ENCODE measurements at regions not wholly inside any gene's neighbourhood (a gene's known extent, or its start where the extent isn't known, plus 50 kb on each side); places are given as distances from the start of the nearest gene placed in this dataset.
"Not testable (repeated sequence)": the region's sequence is repeated elsewhere in the genome, so short reads cannot be mapped to it uniquely, and the experiment has no call there.

DNA sequence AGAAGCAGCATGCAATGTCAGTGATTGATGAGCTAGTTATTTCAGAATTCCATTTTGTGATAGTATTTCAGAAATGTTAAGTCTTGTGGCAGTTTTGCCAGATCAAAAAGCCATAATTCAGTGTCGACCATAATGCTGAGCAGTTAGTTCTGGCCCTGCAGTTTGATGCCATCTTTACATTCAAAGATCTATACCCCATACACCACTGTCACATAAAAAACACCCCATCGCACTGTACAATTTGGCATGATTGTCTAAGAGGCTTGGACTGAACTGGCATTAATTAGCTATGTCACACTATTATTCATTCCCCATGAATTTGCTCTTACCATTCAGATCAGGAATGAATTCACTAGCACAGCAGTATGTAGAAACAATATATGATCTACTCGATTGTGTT, 127.7 kb upstream of the EPHA3 start:
- no peak for DNase-seq

DNA sequence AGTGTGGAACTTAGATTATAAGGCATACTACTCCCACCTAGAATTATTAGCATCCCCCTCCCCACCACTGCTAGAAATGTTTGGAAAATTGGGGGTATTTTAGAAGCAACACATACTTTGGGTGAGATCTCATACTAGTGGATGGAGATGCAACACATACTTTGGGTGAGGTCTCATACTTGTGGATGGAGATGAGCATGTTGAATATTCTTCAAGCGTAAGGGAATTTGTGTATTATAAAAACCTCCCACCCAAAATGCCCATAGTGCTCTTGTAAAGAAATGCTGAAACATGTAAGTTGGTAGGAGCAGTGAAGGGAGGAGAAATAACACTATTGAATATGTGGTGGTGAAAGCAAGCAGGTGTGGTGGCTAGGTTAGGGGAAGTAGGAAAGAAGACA, 124.0 kb upstream of the EPHA3 start:
- no peak for DNase-seq

- DNase-seq: no peak
Observed at GRCh38 chr3:88984256-88984655, 123.2 kb upstream of the EPHA3 start.

DNA sequence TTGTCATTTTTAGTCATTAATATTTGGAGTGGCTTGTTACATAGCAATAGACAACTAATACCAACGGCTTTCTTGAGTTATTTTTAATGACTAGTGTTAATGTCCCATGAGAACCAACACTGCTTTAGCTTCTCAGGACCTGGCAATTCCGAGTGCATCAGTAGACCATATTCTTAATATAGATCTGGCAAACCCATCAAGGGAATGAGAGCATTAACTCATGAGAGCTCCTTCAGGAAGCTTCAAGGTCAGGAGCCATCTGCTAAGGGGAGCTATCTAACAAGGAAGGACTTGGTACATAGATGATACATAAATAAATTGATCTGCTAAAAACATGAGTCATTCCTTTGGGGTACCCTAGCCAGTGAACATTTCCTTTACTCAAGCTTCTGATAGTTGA, 122.6 kb upstream of the EPHA3 start:
- no peak for DNase-seq

DNA sequence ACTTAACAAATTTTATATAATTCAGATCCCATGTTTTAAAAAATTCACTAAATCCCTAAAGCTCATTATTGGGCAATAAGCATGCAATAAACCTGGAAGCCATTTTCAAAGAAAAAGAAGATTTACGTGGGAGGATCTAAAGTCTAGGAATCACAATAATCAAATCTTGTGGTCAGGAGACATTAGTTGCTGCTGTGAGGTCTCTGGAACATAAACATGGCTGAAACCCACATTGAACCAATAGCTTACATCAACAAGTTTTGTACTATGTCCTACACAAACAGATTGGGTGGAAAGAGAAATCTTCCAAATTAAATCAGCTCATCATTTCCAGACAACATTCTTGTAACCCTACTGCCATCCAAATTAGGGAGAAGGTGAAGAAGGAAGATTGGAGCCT, 121.9 kb upstream of the EPHA3 start:
- no peak for DNase-seq

DNA sequence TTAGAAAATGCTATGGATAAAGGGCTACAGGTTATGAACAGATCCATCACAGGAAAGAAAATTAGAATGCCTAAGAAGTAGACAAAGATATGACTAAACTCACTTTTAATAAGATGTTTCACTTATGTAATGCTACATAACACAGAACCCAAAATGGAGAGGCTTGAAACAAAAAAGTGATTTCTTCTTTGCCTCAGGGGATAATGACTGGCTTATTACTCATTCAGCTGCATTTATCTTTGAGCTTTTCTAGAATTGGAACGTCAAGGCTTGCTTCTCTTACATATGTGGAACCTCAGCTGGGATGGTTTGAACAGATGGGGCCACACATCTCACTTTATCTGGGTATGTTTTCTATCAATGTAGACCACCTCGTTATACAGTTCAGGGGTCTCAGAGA, 120.6 kb upstream of the EPHA3 start:
- DNase-seq: no peak

DNA sequence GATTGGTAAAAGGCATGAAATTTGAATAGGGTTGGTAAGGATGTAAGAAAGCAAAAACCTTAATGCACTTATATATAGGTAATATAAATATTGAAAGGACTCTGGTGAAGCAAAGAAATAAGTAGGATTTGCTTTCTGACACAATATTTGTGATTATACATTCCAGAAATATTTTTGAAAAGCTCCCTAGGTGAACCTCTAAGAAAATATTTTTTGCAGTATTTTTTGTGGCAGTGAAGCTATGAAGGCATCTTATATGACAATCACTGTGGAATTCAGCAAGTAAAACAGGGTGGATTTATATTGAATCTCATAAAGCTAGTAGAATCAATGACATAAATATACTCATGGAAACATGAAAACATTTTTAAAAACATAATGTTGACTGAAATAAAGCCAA, 119.6 kb upstream of the EPHA3 start:
- no peak for DNase-seq

DNA sequence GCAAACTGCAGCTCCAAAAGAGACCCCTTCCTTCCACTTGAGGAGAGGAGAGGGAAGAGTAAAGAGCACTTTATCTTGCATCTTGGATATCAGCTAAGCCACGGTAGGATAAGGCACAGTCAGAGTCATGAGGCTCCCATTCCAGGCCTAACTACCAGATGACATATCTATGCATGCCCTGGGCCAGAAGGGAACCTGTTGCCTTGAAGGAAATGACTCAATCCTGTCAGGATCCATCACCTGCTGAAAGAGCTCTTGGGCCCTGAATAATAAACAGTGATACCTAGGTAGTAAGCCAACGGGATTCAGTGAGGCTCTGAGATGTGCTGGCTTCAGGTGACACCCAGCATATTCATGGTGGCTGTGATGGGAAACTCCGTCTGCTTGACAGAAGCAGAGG, 118.5 kb upstream of the EPHA3 start:
- DNase-seq: no peak

DNA sequence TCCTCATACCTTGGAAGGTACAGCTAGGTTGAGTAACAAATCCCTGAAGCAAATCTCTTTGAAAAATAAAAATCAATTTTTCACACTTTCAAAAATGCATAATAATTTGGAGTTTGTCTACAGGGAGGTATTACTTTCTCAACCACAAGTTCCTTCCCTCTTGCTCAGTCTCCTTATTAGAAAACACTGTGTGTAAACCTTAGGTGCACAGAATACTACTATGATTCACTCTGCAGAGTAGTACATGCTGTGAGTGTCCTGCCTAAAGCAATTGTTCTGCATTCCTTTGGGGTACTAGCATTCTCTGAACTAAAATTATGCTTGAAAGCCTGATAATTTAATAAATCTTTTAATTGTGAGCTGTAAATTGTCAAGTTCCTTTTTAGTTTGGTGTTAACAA, 115.9 kb upstream of the EPHA3 start:
- no peak for DNase-seq

GRCh38 chr3:88996691-88997090, 110.7 kb upstream of the EPHA3 start:
- no peak for DNase-seq

GRCh38 chr3:88997260-88997659, 110.2 kb upstream of the EPHA3 start:
- DNase-seq: no peak

DNA sequence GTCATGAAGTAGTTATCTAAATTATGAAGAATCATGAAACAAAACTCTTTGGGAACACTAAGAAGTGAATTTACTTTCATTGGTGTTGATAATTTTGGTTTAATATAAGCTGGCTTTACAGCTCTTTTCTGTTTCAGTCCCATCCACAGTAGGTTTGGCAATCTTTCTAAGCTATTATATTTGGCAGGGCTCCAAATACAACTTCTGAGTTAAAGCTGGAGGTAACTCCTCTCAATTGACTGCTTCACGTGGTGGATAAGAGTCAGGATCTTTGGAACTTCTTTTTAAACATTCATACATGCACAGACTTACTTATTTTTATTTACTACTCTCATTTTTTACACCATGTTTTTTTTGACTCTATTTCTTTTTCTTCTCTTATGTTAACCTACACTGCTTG, 106.5 kb upstream of the EPHA3 start:
- peak; percentile 6 for DNase-seq

DNA sequence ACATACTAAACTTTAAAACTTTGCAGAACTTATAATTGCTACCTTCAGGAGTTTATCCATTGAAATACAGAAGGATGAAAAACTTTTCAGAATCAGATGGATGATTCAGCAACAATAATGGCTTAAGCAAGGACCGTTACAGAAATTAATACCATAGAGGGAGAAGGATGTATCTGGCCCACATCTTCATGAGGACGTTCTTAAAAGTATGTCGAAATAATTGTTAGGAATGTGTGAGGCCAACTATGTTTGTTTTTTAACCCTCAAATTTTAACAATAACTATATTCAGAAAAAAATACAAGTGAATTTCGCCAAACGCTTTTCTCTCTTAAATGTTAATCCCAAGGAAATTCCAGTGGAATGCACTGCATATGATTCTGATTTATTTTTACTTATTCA, 105.2 kb upstream of the EPHA3 start:
- no peak for DNase-seq

GRCh38 chr3:89013536-89013935, 93.9 kb upstream of the EPHA3 start:
- DNase-seq: no peak

DNA sequence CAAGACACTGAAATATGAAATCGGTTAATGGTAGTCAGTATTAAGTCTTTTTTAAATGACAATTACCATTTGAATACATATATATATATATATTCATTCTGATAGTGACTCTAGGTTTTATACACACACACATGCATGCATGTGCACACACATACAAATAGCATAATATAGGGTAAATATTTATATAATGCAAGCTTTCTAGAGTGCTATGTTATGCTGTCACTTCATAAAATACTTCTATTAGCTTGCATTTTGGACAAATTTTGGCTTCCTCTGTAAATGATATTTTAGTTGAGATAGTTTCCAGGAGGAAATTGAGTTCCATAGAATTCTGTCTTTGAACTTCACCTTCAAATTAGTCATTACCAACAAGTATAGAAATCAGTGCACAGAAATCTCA, 89.9 kb upstream of the EPHA3 start:
- no peak for DNase-seq

- no peak for DNase-seq
Observed at GRCh38 chr3:89025185-89025584, 82.2 kb upstream of the EPHA3 start.

DNA sequence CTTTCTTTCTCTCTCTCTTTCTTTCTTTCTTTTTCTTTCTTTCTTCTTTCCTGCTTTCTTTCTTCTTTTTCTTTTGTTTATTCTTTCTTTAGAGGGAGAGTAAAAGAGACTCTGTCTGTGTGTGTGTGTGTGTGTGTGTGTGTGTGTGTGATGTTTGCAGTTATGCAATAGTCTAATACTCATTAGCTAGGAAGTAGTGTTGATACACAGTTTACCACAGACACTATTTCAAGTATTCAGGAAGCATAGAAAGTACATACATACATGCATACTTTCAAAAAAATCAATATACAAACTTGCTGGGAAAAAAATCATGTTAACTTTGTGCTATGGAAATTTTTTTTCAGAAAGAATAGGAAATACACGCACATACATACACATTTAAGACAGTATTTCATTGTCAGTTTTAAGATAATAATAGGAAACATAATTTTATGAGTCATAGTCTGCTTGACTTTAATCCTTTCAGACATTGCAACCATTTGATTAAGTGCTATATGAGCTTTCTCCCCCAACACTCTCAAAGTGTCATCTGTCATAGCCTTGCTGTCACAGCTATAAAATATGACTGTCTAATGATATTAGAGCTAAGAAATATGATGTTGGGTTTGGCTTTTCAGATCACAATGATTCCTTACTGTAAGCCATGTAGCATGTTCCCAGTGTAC, 74.9 kb upstream of the EPHA3 start:
- no peak for DNase-seq

GRCh38 chr3:89034723-89035122, 72.7 kb upstream of the EPHA3 start:
- not testable (repeated sequence) for DNase-seq

DNA sequence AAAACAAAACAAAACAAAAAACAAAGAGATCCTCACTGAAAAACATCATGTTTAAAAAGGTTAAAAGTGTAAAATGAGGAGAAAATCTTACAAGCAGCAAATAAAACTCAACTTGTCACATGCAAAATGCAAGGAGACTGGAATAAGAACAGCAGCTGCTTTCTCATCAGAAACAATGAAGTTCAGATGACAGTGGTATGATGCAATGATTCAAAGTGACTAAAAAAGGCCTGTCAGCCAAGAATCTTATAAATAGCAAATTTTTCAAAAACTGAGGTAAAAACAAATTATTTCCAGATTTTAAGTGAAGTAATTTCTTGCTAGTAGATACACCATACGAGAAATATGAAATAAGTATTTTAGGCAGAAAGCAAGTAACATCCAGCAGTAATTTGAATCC, 68.6 kb upstream of the EPHA3 start:
- no peak for DNase-seq

GRCh38 chr3:89042236-89042835, 65.1 kb upstream of the EPHA3 start:
- DNase-seq: no peak

DNA sequence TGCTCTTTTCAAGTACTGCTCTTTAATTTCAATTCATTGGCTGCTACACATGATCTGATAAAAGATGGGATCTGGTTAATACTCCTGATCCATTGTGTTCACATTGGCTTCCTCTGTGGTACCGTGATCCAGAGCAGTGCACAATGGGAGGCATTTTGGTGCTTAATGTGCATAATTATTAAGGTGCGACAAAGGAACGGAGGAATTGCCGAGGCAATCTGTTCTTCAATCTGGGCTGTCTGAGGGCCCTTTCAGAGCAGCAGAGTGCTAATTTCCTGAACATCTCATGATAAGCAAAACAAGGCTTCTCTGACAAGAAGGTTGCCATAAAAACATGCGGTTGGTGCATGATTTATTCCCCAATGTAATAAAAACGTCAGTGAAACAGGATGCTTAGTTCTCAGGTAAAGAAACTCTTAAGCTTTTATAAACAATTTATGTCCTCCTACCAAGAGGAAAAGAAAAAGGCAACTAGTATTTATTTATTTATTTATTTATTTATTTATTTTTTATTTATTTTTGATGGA, 64.0 kb upstream of the EPHA3 start:
- no peak for DNase-seq

DNA sequence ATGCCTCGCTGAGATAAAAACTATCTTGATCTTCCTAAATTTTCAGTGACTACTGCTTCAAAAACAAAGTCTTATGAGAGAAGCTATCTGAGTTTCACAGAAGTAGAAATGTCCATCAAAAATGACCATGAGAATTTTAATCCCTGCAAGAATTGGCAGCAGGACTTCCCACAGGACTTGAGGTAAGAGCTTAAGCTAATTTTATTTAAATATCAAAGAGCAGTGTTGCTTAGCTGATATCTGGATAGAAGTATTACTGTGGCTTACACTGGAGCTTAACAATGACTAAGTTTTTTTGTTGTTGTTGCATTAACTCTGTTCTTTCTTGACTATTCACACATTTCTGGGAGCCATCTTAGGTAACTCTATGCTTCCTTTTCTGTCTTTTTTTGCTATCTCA, 60.8 kb upstream of the EPHA3 start:
- DNase-seq: no peak

DNA sequence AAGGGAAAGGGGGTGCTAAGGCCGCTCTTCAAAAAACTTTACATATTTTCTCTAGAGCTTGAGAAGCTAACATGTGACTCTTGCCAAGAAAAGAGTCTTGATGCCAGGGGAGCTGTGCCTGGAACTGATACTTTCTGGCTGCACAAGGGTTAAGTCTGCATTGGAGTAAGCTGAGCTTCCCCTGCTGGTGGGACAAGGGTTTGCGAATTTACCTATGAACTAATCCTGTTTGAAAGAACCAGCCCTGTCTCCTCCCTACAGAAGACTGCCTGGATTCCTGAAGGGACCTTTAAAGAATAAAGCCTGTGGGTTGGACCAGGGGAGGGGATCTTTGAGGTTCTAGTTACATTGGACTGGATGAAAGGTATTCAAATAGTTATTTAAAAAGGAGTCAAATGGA, 58.3 kb upstream of the EPHA3 start:
- DNase-seq: peak; percentile 27

GRCh38 chr3:89052386-89052785, 55.0 kb upstream of the EPHA3 start:
- DNase-seq: peak; percentile 40

- DNase-seq: no peak
Observed at GRCh38 chr3:89057398-89057797, 50.0 kb upstream of the EPHA3 start.

Data from hematopoietic multipotent progenitor cell treated with erythropoietin and hydrocortisone succinate and interleukin-3 and kit ligand, for 6 days (in vitro differentiated cells).